Superior temporal gyrus (tissue), 1 donor: ENCODE measurements at regions not wholly inside any gene's neighbourhood (a gene's known extent, or its start where the extent isn't known, plus 50 kb on each side); places are given as distances from the start of the nearest gene placed in this dataset.

Source experiments
- DNase-seq: peaks from one replicate; pipeline ENCODE4 v3.0.0-alpha.2; 2016; ENCODE audit errors: extremely low spot score

DNA sequence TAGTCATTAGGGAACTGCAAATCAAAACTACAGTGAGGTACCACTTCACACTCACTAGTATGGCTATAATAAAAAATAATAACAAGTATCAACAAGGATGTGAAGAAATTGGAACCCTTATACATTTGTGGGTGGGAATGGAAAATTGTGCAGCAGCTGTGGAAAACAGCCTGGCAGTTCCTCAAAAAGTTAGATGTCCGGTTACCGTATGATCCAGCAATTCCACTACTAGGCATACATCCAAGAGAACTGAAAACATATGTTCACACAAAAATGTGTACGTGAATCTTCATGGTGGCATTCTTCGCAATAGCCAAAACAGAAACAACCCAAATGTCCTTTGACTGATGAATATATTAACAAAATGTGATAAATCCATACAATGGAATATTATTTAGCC is 187.9 kb upstream of the LYSMD4 start:
- DNase-seq, result peak; percentile 8

DNA sequence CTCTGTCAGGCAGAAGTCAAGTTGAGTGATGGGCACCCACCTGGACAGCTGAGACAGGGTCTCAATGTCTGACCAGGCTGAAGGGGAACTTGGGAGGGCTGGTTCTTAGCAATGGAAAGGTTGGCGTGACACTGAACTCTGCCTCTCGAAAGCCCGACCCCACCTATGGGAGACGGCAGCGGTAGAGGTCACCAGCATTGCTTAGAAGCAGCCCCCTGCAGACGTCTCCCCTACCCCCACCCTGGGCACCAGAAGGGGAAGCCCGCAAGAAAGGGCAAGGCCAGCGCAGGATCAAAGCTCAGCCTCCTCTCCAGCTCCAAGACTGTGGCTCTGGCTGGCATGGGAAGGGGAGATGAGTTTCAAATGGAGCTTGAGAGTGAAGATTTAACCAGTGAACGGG is 184.8 kb upstream of the LYSMD4 start:
- DNase-seq, result no peak

GRCh38 chr15:99917252-99917651 is 184.0 kb upstream of the LYSMD4 start:
- no peak for DNase-seq

DNA sequence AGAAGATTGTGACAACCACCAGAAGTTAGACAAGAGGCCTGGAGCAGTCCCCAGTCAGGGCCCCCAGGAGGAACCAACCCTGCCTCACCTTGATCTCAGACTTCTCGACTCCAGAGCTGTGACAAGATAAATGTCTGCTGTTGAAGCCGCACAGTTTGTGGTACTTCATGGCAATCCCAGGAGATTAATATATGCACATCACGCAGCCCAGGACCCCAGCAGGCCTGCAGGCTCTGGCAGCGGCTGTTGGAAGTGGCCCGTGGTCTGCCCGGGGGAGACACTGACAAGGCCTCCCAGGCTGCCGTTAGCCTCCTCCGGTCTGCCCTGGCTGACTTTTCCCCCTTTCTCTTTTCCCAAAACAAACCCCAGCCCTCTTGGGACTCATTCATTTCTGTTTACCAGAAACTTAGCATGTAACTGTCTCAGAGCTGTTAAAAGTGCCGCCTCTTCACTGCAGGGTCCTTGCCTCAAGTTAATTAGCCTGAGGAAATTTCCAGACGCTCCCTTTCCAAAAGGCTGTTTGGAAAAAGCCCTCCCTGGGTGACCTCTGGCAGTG is 183.5 kb upstream of the LYSMD4 start:
- DNase-seq, result no peak

- DNase-seq, result no peak
Observed at GRCh38 chr15:99914723-99915122, 181.5 kb upstream of the LYSMD4 start.

DNA sequence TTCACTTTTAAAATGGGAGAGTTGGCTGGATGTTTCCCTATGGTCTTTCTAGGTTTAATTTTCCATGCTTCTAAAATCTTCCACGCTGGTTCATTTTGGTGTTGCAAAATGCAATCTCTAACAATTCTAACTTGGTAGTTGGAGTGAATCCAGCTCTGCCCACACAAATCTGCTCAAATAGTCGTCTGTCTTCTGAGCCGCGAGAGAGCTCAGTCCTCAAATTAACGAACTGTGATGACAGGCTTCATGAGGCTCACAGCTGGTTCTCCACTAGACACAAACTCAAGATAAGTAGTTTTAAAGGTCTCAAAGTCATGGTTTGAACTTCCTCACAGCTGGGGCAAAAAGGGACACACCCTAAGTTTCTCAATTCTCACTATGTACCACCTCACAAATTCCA is 178.6 kb upstream of the LYSMD4 start:
- DNase-seq, result peak; percentile 69

GRCh38 chr15:99909592-99910295 is 176.5 kb upstream of the LYSMD4 start:
- no peak for DNase-seq

GRCh38 chr15:99907698-99908097 is 174.5 kb upstream of the LYSMD4 start:
- DNase-seq, result no peak

GRCh38 chr15:99906793-99907192 is 173.6 kb upstream of the LYSMD4 start:
- no peak for DNase-seq

DNA sequence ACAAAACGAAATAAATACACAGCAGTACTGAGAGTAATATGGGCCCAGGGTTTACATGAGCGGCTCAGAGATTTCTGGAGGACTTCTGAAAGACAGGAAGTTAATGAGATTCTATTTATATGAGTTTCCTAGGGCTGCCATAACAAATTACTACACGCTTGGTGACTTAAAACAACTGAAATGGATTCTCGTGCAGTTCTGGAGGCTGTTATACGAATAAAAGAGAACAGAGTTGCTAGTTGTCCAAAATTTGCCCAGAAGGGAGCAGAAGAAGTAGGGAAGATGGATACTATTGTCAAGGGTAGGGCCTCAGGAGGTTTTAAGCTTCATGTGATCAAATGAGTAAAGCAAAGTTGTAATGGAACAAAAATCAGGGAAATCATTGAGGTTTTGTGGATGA is 173.1 kb upstream of the LYSMD4 start:
- DNase-seq, result no peak

DNA sequence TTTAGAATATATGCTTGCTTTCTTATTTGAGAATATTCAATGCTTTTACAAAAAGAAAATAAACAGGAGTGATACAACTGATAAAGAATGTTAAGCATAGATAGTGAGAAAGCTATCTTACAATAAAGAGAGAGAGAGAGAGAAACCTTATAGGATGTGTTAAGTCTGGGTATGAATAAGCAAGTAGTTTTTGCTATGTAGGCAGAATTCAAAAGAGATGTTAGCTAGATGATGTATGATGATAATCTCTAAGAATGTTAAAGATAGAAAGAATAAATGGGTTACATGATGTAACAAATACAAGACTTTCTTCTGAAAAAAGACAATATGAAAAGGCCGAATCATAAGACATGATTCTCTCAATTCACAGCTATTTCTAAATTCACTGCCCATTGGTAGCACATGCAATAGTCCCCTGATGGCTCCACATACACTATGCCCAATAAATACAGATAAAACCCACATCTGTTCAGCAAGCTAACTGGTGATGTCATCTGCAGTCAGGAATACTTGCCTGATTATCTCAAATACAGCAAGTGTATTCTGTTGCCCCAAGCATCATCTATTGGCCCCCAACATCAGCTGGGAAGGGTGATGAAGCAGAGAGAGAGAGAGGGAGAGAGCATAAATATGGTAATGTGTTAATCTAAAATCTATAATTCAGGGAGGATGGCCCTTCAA is 169.2 kb upstream of the LYSMD4 start:
- DNase-seq, result no peak

DNA sequence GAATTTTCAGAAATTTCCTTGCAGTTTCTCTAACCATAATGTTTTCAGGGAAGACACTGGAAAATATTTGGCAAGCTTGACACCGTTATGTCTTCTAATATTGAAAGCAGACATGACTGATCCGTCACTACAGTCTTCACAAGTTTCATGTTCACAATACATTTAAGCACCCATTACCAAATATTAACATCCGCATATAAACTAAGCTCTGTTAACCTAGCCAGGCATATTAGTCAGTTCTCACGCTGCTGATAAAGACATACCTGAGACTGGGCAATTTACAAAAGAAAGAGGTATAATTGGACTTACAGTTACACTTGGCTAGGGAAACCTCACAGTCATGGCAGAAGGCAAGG is 162.7 kb upstream of the LYSMD4 start:
- DNase-seq, result no peak

GRCh38 chr15:99895189-99895955 is 162.1 kb upstream of the LYSMD4 start:
- no peak for DNase-seq

DNA sequence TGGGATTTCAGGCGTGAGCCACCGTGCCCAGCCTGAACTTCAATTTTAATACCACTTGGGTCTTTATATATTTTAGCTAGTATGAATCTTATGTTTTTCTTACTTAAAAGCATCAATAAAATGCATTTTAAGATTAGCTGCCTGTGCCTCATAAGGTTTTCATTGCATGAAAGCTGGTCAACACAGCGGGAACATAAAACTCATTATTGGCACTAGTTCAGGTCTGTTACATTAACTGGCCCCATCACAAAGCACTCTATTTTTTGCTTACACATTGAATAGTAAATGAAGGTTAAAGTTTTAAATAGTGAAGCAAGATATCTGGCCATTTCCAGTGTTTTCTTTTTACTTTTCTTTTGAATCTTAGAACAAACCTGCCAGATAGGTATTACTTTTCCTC is 145.6 kb upstream of the LYSMD4 start:
- no peak for DNase-seq

DNA sequence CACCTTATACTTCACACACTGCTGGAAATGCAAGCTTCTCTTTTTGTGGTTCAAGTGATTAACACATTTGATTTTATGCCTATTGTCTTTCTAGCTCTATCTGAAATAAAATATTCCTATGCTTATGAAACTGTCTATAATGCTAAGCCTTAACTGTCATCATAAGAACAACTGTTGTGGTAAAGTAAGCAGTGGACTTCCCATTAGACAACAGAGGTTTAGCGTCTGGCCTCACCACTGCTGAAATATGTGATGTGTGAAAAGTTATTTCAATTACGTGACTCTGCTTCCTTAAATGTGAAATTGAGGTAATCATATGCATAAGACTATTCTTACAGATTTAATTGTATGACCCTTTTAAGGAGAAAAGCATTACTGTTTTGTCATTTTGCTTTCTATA is 140.2 kb upstream of the LYSMD4 start:
- DNase-seq, result no peak

- DNase-seq, result no peak
Observed at GRCh38 chr15:99863550-99864198, 130.4 kb upstream of the LYSMD4 start.

DNA sequence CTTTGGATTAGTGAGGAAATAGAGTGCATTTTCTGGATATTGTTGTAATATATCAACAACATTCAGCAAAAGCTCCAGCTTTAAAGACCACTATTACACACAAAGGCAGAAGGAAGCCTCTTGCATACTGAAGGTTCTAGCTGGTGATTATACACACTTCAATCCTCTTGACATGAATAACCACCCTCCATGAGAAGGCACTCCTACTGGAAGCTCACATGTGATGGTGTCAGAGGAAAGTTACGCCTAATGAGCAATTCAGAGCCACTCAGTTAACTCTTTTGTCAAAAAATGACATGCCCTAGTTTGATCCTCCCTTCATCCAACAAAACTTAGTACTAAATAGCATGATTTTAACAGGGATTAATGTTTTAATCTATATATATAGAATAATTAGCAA is 124.6 kb upstream of the LYSMD4 start:
- DNase-seq, result no peak

GRCh38 chr15:99850517-99850916 is 117.3 kb upstream of the LYSMD4 start:
- no peak for DNase-seq

- DNase-seq, result no peak
Observed at GRCh38 chr15:99845009-99845408, 111.8 kb upstream of the LYSMD4 start.

DNA sequence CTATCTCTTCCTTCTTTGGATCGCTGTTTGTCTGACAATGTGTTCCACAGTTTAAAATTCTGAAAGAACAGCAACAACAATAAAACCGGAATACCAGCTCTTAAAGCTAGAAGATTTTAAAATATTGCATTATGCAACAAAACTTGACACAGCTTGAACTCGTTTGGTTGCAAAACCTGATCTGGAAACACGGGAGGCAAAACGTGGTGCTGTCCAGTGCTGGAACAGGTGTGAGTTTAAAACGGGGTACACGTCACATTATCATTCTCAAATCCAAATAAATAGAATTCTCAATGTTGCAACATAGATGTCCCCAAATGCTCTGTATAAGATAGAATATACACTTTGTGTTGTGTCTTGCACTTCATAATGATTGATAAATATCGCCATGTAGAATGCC is 110.9 kb upstream of the LYSMD4 start:
- no peak for DNase-seq

DNA sequence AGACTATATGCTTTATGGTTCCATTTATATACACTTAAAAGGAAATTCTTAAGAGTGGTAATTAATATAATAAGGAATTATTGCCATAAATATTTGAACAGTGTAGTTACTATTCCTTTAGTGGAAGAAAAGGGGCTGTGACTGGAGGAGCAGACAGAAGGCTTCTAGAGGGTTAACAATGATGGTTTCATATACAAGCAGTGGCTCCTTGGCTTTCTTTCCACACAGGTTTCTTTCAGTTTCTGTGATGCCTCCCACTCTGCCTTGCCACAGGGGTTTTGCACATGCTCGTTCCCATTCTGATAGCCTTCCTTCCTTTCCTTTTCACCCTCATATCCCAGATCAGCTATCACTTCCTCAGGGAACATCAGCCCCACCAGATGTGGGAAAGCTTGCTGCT is 108.8 kb upstream of the LYSMD4 start:
- no peak for DNase-seq

DNA sequence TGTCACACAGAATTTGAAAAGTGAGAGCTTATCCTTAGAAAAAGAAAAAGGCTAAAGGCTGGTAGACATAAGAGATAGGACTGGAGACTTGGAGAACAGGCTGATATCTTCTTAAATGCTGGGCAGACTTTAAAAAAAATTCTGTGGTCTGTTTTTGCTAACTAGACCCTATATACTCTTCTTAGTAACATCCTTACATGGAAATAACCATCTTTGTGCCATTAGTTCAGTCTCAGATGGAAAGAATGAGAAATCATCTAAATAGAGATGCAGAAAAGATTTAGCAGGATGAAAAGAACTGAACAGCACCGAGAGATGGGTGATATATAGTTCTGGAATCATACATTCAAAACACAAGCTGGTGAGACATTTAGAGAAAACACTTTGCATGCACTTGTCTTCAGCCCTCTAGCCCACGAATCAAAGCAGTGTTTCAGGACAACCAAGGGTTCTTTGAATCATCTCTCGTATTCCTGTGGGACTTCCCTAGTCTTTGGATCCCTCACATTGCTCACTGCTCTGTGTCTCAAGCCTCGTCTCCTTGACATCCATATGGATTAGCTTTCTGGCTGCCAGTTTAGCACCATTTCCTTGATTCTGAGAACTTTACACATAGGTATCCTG is 93.0 kb upstream of the LYSMD4 start:
- no peak for DNase-seq
